Tibial nerve (tissue), 4 donors: ENCODE measurements at regions not wholly inside any gene's neighbourhood (a gene's known extent, or its start where the extent isn't known, plus 50 kb on each side); places are given as distances from the start of the nearest gene placed in this dataset.

Source experiments
- DNase-seq, 2 donors: peaks; one replicate each; pipeline ENCODE4 v3.0.0-alpha.2; 2019; ENCODE audit warnings: low spot score in 2 of 2
- H3K27ac ChIP-seq, 4 donors: fragments of 200-600 bp; sonication (generic) in 3 of 4; one replicate each; pipeline ENCODE4 v1.5.1; 2017 to 2019; ENCODE audit warnings: mild to moderate bottlenecking in 1 of 4
- H3K27me3 ChIP-seq, 2 donors: fragments of 200-600 bp; sonication (generic) in 1 of 2; one replicate each; pipeline versions ENCODE4 v1.5.1 to v1.6.0; 2017 to 2019
- H3K36me3 ChIP-seq, 3 donors: fragments of 200-600 bp; sonication (generic); one replicate each; pipeline ENCODE4 v1.5.1; 2018 to 2019
- H3K4me1 ChIP-seq, 4 donors: fragments of 200-600 bp; sonication (generic) in 3 of 4; one replicate each; pipeline ENCODE4 v1.5.1; 2017 to 2019
- H3K4me3 ChIP-seq, 4 donors: fragments of 200-600 bp; sonication (generic) in 3 of 4; one replicate each; pipeline ENCODE4 v1.5.1; 2017 to 2019; ENCODE audit warnings: mild to moderate bottlenecking in 1 of 4, moderate library complexity in 1 of 4
- H3K9me3 ChIP-seq, 4 donors: fragments of 200-600 bp; sonication (generic) in 3 of 4; one replicate each; pipeline ENCODE4 v1.5.1; 2017 to 2019
- EP300 ChIP-seq, 2 donors: sonication (generic); formaldehyde crosslinking; IDR thresholded peaks; one replicate each; pipeline ENCODE4 v1.6.1; 2017; ENCODE audit warnings: antibody characterized with exemption in 2 of 2, mild to moderate bottlenecking in 1 of 2
- POLR2A ChIP-seq, 2 donors: fragments of 450-650 bp; IDR thresholded peaks; one replicate each; pipeline ENCODE4 v1.6.1; 2017; ENCODE audit warnings: antibody characterized with exemption in 2 of 2, mild to moderate bottlenecking in 2 of 2, moderate library complexity in 2 of 2
- WGBS, 2 donors: methylation state at CpG; one replicate each; pipeline ENCODE4 v1.1.5; 2018; 5-methylcytosine and 5-hydroxymethylcytosine counted together
- TF ChIP-seq, protein P1 (sequence below), 5 experiments: fragments of 200-600 bp in 3 of 5; fragments of 450-650 bp in 2 of 5; sonication (generic) in 3 of 5; IDR thresholded peaks; one replicate each; pipeline ENCODE4 v1.5.1; 2016 to 2019; ENCODE audit warnings: antibody characterized with exemption in 5 of 5, mild to moderate bottlenecking in 3 of 5, moderate library complexity in 2 of 5

DNA sequence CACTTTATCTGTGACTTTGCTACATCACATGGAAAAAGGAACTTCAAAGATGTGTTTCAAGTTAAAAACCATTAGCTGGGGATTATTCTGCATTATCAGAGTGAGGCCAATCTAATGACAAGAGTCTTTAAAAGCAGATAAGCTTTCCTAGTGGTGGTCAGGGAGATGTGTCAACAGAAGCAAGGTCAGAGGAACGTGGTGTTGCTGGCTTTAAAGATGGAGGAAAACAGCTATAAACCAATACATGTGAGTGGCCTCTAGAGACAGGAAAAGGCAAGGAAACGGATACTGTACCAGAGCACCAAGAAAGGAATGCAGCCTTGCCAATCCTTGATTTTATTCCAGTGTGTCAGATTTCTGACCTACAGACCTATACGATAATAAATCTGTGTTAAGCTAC, 204.2 kb downstream of the TAF11L14 start:
- Histone ChIP-seq H3K4me1 (no peaks in the 10 kb centered on the region), H3K27me3 (no peaks in the 10 kb centered on the region), H3K27ac (no peak overlapping the region), H3K36me3 (no peaks in the 10 kb centered on the region), H3K4me3 (no peak overlapping the region), H3K9me3 (peaks cover 0 to 28% (median 0%) of the 10 kb centered on the region in 4 donors)
- no peak for DNase-seq
- TF ChIP-seq, protein P1, sequence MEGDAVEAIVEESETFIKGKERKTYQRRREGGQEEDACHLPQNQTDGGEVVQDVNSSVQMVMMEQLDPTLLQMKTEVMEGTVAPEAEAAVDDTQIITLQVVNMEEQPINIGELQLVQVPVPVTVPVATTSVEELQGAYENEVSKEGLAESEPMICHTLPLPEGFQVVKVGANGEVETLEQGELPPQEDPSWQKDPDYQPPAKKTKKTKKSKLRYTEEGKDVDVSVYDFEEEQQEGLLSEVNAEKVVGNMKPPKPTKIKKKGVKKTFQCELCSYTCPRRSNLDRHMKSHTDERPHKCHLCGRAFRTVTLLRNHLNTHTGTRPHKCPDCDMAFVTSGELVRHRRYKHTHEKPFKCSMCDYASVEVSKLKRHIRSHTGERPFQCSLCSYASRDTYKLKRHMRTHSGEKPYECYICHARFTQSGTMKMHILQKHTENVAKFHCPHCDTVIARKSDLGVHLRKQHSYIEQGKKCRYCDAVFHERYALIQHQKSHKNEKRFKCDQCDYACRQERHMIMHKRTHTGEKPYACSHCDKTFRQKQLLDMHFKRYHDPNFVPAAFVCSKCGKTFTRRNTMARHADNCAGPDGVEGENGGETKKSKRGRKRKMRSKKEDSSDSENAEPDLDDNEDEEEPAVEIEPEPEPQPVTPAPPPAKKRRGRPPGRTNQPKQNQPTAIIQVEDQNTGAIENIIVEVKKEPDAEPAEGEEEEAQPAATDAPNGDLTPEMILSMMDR (IDR thresholded peaks at IDR 0.05) = no peak
- TF ChIP-seq EP300 (IDR thresholded peaks at IDR 0.05) (no peak), POLR2A (IDR thresholded peaks at IDR 0.05) (no peak)
- 54 to 57% methylated on average over 3 of the region's 3 CpGs for WGBS, 2 donors

DNA sequence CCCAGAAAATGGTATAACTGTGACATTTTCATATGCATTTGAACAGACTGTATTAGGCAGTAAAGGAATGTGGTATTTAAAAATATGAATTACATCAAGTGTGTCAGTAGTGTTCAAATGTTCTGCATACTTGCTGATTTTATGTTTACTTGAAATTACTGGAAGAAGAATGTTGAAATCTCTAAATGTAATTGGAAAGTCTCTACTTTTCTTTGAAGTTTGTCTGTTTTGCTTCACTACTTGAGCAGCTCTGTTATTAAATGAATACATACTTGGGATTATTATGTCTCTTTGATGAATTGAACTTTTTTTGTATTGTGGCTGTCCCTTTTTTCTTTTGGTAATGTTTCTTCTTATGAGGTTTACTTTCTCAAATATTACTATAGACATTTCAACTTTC, 205.6 kb downstream of the TAF11L14 start:
- Histone ChIP-seq H3K27me3 (no peaks in the 10 kb centered on the region), H3K4me1 (no peaks in the 10 kb centered on the region), H3K36me3 (no peaks in the 10 kb centered on the region), H3K27ac (no peak overlapping the region), H3K4me3 (no peak overlapping the region), H3K9me3 (peaks cover 0 to 34% (median 0%) of the 10 kb centered on the region in 4 donors)
- TF ChIP-seq POLR2A (IDR thresholded peaks at IDR 0.05) = no peak
- no peak for TF ChIP-seq EP300 (IDR thresholded peaks at IDR 0.05)
- TF ChIP-seq, protein P1 (IDR thresholded peaks at IDR 0.05) = no peak
- DNase-seq = no peak

DNA sequence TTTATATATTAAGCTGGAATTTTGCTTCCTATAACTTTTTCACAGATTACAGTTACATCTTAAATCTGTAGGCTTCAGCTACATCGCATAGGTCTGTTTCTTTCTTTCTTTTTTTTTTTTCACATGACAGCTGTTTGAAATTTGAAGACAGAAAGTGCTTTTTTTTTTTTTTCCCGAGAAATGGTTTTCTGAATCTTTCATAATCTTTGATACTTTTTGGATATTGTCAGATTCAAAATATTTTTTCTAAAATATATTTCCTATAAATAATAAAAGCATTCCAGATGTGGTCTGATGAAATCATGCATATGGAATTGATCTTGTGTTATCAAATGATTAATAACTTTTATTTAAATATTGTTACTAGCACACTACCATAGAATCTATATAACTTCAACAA, 212.2 kb downstream of the TAF11L14 start:
- no peak overlapping the region for H3K4me3 ChIP-seq
- 78 to 81% methylated on average over 2 of the region's 2 CpGs for WGBS, 2 donors
- no peaks in the 10 kb centered on the region for H3K4me1 ChIP-seq

DNA sequence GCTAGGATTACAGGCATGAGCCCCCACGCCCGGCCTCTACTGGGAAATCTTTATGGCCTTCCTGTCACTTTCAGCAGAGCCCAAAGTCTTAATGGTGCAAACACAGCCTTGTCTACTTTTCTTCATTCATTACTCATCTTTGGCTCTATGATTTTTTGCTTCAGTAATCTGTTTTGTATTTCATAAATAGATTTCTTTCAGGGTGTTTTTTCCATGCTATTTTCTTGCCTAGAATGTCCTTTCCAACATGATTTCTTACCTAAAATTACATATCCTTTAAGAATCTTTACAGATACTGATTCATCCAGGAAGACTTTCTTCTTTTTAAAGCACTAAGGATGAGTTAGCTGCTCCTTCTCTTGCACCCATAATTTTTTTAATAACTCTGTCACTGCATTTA, 213.0 kb downstream of the TAF11L14 start:
- 69 to 70% methylated on average over 2 of the region's 2 CpGs for WGBS, 2 donors
- Histone ChIP-seq H3K36me3 (no peaks in the 10 kb centered on the region), H3K27ac (no peak overlapping the region), H3K4me1 (no peaks in the 10 kb centered on the region), H3K9me3 (peaks cover 0 to 14% (median 0%) of the 10 kb centered on the region in 4 donors), H3K4me3 (no peak overlapping the region), H3K27me3 (no peaks in the 10 kb centered on the region)
- TF ChIP-seq POLR2A (IDR thresholded peaks at IDR 0.05) = no peak
- no peak for TF ChIP-seq EP300 (IDR thresholded peaks at IDR 0.05)
- TF ChIP-seq, protein P1 (IDR thresholded peaks at IDR 0.05) = no peak
- no peak for DNase-seq

More for the DNA sequence above, 212.2 kb downstream of the TAF11L14 start:
- H3K36me3 ChIP-seq = no peaks in the 10 kb centered on the region
- no peak overlapping the region for H3K27ac ChIP-seq
- TF ChIP-seq POLR2A (IDR thresholded peaks at IDR 0.05) = no peak
- TF ChIP-seq, protein P1 (IDR thresholded peaks at IDR 0.05) = no peak
- no peak for TF ChIP-seq EP300 (IDR thresholded peaks at IDR 0.05)
- DNase-seq = no peak
- H3K9me3 ChIP-seq = peaks cover 0 to 21% (median 0%) of the 10 kb centered on the region in 4 donors
- no peaks in the 10 kb centered on the region for H3K27me3 ChIP-seq

DNA sequence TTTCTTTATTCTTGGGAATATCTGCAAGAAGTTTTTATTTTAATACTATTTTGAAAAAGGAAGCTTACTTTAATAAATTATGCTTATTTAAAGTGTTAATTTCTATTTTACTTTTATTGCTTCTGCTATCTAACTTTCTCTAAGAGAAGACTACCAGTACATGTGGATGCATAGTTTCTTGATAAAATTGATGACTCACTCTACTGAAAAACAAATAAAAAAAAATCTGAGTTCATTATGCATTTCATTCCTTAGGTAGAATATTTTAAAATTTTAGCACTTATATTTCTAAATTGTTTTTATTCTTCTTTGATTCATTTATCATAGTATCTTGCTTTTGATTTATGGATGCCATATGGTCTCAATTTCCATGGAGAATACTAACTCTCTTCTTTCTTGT, 217.9 kb downstream of the TAF11L14 start:
- Histone ChIP-seq H3K27me3 (no peaks in the 10 kb centered on the region), H3K9me3 (no peaks in the 10 kb centered on the region), H3K27ac (no peak overlapping the region), H3K4me1 (no peaks in the 10 kb centered on the region), H3K36me3 (no peaks in the 10 kb centered on the region), H3K4me3 (no peak overlapping the region)
- TF ChIP-seq, protein P1 (IDR thresholded peaks at IDR 0.05) = no peak
- TF ChIP-seq EP300 (IDR thresholded peaks at IDR 0.05) (no peak), POLR2A (IDR thresholded peaks at IDR 0.05) (no peak)
- no peak for DNase-seq
